ENCODE measurements at regions not wholly inside any gene's neighbourhood (a gene's known extent, or its start where the extent isn't known, plus 50 kb on each side); places are given as distances from the start of the nearest gene placed in this dataset.

DNA sequence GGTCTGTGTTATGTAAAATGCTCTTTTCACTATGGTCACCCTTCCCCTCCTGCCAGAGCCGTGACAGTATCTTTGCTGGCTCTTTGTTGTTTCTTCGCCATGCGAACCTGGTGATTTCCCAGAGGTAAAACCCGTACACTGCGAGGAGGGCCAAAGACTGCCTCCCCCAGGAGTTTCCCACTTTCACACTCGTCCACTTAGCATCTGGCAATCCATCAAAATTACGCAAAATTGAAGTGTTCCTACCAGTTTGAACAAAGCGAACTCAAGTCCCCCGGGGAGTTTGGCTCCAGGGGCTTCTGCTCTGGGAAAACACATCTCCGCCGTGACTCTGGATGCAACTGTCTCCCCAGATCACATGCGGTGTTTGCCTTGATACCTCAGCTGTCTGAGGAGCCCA is 239.9 kb downstream of the FAM43A start:
- TF ChIP-seq, protein P1, sequence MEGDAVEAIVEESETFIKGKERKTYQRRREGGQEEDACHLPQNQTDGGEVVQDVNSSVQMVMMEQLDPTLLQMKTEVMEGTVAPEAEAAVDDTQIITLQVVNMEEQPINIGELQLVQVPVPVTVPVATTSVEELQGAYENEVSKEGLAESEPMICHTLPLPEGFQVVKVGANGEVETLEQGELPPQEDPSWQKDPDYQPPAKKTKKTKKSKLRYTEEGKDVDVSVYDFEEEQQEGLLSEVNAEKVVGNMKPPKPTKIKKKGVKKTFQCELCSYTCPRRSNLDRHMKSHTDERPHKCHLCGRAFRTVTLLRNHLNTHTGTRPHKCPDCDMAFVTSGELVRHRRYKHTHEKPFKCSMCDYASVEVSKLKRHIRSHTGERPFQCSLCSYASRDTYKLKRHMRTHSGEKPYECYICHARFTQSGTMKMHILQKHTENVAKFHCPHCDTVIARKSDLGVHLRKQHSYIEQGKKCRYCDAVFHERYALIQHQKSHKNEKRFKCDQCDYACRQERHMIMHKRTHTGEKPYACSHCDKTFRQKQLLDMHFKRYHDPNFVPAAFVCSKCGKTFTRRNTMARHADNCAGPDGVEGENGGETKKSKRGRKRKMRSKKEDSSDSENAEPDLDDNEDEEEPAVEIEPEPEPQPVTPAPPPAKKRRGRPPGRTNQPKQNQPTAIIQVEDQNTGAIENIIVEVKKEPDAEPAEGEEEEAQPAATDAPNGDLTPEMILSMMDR (IDR thresholded peaks at IDR 0.05) = no peak
- TF ChIP-seq POLR2AphosphoS5 (IDR thresholded peaks at IDR 0.05) = no peak
